GM19468 (cell line): ENCODE measurements at regions not wholly inside any gene's neighbourhood (a gene's known extent, or its start where the extent isn't known, plus 50 kb on each side); places are given as distances from the start of the nearest gene placed in this dataset.

ENCODE experiments used
- ATAC-seq: cut with Tn5 transposase; IDR thresholded peaks from one replicate; pipeline ENCODE4 v1.9.1; 2021; ENCODE audit warnings: mild to moderate bottlenecking, moderate library complexity, moderate number of reproducible peaks; ENCODE audit not compliant: unreplicated experiment; ENCODE audit errors: extremely low read depth

- ATAC-seq, result no peak
These were observed 387.5 kb downstream of the MTX2 start for GRCh38 chr2:176656776-176657140.

GRCh38 chr2:176657393-176657792, 388.2 kb downstream of the MTX2 start:
- ATAC-seq, result no peak

- no peak for ATAC-seq
These were observed 389.5 kb downstream of the MTX2 start for GRCh38 chr2:176658708-176659107.

- no peak for ATAC-seq
These were observed 393.5 kb downstream of the MTX2 start for GRCh38 chr2:176662753-176663152.

- no peak for ATAC-seq
These were observed 395.2 kb downstream of the MTX2 start for GRCh38 chr2:176664478-176664877.

GRCh38 chr2:176665086-176665485, 395.8 kb downstream of the MTX2 start:
- no peak for ATAC-seq

- no peak for ATAC-seq
These were observed 399.7 kb downstream of the MTX2 start for GRCh38 chr2:176668912-176669311.

GRCh38 chr2:176669398-176670174, 400.3 kb downstream of the MTX2 start:
- ATAC-seq, result no peak

- no peak for ATAC-seq
These were observed 406.2 kb downstream of the MTX2 start for GRCh38 chr2:176675271-176675949.

GRCh38 chr2:176677746-176678265, 408.6 kb downstream of the MTX2 start:
- ATAC-seq, result no peak

GRCh38 chr2:176678571-176678970, 409.3 kb downstream of the MTX2 start:
- ATAC-seq, result no peak

- ATAC-seq, result no peak
These were observed 409.9 kb downstream of the MTX2 start for GRCh38 chr2:176679061-176679669.

- ATAC-seq, result no peak
These were observed 411.8 kb downstream of the MTX2 start for GRCh38 chr2:176680916-176681516.

GRCh38 chr2:176681584-176682115, 412.4 kb downstream of the MTX2 start:
- no peak for ATAC-seq

- ATAC-seq, result no peak
These were observed 413.0 kb downstream of the MTX2 start for GRCh38 chr2:176682278-176682677.

- ATAC-seq, result no peak
These were observed 414.4 kb downstream of the MTX2 start for GRCh38 chr2:176683618-176684111.

GRCh38 chr2:176685908-176686307, 416.7 kb downstream of the MTX2 start:
- ATAC-seq, result no peak

GRCh38 chr2:176686328-176686727, 417.1 kb downstream of the MTX2 start:
- no peak for ATAC-seq

GRCh38 chr2:176687342-176687741, 418.1 kb downstream of the MTX2 start:
- no peak for ATAC-seq

GRCh38 chr2:176687944-176688343, 418.7 kb downstream of the MTX2 start:
- ATAC-seq, result no peak
